Retinal pigment epithelial cell (primary cell): ENCODE measurements at regions not wholly inside any gene's neighbourhood (a gene's known extent, or its start where the extent isn't known, plus 50 kb on each side); places are given as distances from the start of the nearest gene placed in this dataset.

Experiments used
- DNase-seq: peaks from one replicate; pipeline ENCODE4 v3.0.0-alpha.2; 2010; ENCODE audit warnings: low read depth
- H3K4me3 ChIP-seq: 2 replicates; pipeline ENCODE4 v1.5.1; 2011; ENCODE audit warnings: mild to moderate bottlenecking, low read length, control low read depth, moderate library complexity
- TF ChIP-seq, protein P1 (sequence below): conservative IDR thresholded peaks from 2 replicates; pipeline ENCODE4 v1.5.1; 2011; ENCODE audit warnings: low read depth, low read length, control low read depth, inconsistent platforms

DNA sequence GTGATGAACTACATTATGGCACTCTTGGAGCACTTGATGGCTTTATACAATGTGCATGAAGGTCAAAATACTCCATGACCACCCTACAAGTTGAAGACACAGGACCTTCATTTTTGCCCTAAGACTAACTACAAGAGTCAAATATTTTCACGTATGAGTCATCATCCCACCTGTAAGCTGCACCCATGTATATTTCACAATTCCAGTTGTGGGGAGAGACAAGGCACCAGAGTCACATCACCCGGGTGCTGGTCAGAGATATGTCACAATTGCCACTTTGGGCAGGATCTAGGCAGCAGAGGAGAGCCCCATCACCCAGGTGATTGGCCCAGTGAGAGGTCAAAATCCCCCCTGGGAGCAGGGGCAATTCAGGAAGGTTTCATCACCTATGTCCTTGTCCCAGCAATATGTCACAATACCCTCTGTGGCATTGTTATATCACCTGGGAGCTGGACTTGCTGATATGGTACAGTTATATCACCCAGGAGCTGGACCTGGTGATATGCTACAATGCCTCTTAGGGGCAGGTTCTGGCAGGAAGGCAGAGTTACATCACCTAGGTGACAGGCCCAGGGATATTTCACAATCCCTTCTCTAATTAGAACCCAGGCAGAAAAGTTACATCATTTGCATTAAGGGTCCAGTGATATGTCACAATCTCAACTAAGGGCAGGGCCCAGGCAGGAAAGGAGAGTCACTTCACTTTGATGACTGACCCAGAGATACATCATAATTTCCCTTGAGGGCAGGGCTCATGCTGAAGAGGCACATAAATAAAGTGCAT lies 1839.2 kb downstream of the TP53TG3F start:
- TF ChIP-seq, protein P1, sequence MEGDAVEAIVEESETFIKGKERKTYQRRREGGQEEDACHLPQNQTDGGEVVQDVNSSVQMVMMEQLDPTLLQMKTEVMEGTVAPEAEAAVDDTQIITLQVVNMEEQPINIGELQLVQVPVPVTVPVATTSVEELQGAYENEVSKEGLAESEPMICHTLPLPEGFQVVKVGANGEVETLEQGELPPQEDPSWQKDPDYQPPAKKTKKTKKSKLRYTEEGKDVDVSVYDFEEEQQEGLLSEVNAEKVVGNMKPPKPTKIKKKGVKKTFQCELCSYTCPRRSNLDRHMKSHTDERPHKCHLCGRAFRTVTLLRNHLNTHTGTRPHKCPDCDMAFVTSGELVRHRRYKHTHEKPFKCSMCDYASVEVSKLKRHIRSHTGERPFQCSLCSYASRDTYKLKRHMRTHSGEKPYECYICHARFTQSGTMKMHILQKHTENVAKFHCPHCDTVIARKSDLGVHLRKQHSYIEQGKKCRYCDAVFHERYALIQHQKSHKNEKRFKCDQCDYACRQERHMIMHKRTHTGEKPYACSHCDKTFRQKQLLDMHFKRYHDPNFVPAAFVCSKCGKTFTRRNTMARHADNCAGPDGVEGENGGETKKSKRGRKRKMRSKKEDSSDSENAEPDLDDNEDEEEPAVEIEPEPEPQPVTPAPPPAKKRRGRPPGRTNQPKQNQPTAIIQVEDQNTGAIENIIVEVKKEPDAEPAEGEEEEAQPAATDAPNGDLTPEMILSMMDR: no peak
- DNase-seq: no peak
- H3K4me3 ChIP-seq: no peak overlapping the region

DNA sequence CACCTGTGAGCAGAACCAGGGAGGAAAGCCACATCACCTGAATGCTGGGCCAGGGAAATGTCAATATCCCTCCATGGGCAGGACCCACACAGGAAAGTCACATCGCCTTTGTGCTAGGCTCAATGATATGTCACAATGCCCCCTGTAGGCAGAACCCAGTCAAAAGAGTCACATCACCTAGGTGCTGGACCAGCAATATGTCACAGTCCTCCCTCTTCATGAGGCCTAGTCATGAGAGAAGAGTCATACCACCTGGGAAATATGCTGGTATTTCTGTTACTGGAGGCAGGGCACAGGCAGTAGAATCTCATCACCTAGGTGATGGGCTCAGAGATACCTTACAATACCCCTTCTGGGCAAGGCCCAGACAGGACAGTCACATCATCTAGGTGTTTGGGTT lies 1843.4 kb downstream of the TP53TG3F start:
- DNase-seq: no peak
- TF ChIP-seq, protein P1: no peak
- H3K4me3 ChIP-seq: no peak overlapping the region

DNA sequence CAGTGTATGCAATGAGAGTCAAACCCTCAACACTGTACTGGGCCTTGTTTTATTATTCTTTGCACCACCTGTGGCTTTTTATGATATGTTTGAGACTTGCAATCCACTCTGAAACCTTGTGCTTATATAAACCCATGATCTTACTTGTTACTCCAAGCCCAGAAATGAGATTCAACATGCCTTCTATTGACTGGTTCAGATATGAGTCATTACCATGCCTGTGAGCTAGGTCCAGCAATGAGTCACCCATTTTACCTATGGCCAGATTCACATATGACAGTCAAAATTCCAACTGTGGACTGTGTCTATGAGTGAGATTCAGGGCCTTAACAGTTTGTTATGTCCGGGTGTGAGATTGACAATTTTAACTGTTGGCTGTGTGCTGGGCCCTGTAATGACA lies 1846.1 kb downstream of the TP53TG3F start:
- DNase-seq: no peak
- TF ChIP-seq, protein P1: no peak
- no peak overlapping the region for H3K4me3 ChIP-seq

DNA sequence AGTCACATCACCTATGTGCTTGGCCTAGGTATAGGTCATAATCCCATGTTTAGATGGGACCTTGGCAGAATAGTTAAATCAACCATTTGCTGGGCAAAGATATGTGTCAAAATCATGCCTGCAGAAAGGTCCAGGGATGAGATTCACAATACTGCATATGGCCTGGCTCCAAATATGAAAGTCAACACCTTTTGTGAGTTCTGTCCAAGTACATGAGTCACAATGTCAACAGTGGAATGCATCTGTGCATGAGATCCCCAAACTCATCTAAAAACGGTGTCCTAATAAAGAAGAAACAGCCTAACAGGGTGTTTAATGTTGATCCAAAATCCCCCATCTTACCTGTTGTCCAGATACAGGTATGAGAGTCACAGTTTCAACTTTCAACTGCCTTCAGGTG lies 1847.5 kb downstream of the TP53TG3F start:
- no peak overlapping the region for H3K4me3 ChIP-seq
- no peak for DNase-seq
- TF ChIP-seq, protein P1: no peak

DNA sequence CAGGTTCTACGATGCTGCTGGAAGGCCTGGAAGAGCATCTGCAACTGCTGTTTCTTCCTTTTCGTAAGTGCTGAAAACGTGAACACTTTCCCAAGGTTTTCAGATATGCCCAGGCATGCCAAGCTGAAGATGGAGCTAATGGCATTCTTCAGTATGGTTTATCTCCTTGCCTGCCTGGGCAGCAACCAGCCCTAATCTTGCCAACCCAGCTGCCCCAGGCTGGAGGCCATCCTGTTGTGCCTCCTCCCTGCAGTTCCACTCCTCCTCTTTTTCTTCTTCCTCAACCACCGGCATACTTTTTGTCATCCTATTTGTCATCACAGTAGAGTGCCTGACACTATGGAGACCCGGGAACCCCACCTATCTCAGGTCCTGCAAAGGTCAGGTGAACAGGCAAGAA lies 1849.3 kb downstream of the TP53TG3F start:
- DNase-seq: no peak
- TF ChIP-seq, protein P1: no peak
- no peak overlapping the region for H3K4me3 ChIP-seq

DNA sequence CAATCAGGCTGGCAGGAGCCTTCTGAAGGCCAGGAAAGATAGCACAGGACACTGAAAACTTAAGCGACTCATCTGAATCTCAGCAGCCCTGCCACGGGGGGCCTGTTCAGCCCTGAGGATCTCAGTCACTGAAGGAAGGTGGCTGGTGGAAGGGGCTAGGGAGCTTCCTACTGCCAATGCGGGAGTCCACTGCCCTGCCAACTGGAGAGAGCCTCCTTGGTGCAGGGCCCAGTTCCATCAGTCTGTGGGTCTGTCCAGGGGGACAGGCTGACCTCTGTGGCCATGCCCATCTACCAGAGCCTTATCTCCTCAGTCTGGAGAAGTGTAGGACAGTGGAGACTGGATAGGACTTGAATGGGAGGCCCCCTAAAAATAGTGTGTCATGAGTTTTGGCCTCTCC lies 1851.6 kb downstream of the TP53TG3F start:
- DNase-seq: no peak
- no peak overlapping the region for H3K4me3 ChIP-seq
- TF ChIP-seq, protein P1: no peak

DNA sequence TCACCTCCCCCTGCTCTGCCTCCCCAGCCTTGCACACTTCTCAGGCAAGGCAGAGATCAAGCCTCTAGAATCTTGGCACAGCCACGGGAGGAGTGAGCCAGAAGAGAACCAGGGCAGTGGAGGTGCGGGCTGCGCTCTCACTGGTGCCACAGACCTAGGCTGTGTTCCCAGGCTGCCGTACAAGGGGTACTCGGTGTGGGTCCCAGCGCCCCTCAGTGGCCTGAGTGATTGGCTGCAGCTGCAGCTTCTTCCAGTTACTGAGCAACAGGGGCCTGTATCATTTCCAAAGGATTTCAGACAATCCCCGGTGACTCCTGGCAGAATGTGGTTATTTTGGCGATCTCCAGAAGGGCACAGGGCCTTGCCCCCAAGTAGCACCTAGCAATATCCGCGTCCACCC lies 1852.1 kb downstream of the TP53TG3F start:
- H3K4me3 ChIP-seq: no peak overlapping the region
- no peak for DNase-seq
- TF ChIP-seq, protein P1: no peak
